Esophagus muscularis mucosa (tissue), 3 donors: ENCODE measurements at regions not wholly inside any gene's neighbourhood (a gene's known extent, or its start where the extent isn't known, plus 50 kb on each side); places are given as distances from the start of the nearest gene placed in this dataset.

Source experiments
- POLR2A ChIP-seq: fragments of 450-650 bp; IDR thresholded peaks from one replicate; pipeline ENCODE4 v1.6.1; 2017; ENCODE audit warnings: antibody characterized with exemption, moderate library complexity, mild to moderate bottlenecking, low read depth
- POLR2AphosphoS5 ChIP-seq, 2 donors: sonication (generic); formaldehyde crosslinking; IDR thresholded peaks; one replicate each; pipeline ENCODE4 v1.6.1; 2017; ENCODE audit warnings: antibody characterized with exemption in 2 of 2
- TF ChIP-seq, protein P1 (sequence below), 3 experiments: fragments of 200-600 bp in 2 of 3; fragments of 450-650 bp in 1 of 3; sonication (generic) in 2 of 3; IDR thresholded peaks; one replicate each; pipeline ENCODE4 v1.5.1; 2017 to 2019; ENCODE audit warnings: antibody characterized with exemption in 3 of 3, mild to moderate bottlenecking in 2 of 3, moderate library complexity in 1 of 3

DNA sequence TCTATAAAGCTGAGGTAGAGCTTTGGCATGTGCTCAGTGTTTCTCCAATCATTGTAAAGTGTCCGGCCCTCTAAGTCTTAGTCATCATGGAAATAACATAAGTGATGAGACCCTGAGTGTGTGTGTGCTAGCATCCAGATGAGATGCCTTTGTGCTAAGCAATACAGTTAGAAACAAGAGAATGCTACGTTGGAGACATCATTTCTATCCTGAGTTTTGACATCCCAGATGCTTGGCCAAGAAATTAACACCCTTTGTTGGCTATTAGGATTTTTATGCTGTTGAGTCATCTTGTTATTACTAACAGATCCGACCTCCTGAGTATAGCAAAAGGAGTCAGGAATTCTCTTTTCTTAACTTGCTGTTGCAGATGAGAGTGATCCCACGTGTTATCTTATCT is 508.0 kb downstream of the GADD45G start:
- TF ChIP-seq, protein P1, sequence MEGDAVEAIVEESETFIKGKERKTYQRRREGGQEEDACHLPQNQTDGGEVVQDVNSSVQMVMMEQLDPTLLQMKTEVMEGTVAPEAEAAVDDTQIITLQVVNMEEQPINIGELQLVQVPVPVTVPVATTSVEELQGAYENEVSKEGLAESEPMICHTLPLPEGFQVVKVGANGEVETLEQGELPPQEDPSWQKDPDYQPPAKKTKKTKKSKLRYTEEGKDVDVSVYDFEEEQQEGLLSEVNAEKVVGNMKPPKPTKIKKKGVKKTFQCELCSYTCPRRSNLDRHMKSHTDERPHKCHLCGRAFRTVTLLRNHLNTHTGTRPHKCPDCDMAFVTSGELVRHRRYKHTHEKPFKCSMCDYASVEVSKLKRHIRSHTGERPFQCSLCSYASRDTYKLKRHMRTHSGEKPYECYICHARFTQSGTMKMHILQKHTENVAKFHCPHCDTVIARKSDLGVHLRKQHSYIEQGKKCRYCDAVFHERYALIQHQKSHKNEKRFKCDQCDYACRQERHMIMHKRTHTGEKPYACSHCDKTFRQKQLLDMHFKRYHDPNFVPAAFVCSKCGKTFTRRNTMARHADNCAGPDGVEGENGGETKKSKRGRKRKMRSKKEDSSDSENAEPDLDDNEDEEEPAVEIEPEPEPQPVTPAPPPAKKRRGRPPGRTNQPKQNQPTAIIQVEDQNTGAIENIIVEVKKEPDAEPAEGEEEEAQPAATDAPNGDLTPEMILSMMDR (IDR thresholded peaks at IDR 0.05), result no peak
- TF ChIP-seq POLR2A (no peak), POLR2AphosphoS5 (IDR thresholded peaks at IDR 0.05) (no peak)
